Limb (tissue), 2 donors: ENCODE measurements at regions not wholly inside any gene's neighbourhood (a gene's known extent, or its start where the extent isn't known, plus 50 kb on each side); places are given as distances from the start of the nearest gene placed in this dataset.

ENCODE experiments used
- DNase-seq, 2 donors: peaks; one replicate each; pipeline ENCODE4 v3.0.0-alpha.2; 2016; ENCODE audit errors: extremely low spot score in 2 of 2

DNA sequence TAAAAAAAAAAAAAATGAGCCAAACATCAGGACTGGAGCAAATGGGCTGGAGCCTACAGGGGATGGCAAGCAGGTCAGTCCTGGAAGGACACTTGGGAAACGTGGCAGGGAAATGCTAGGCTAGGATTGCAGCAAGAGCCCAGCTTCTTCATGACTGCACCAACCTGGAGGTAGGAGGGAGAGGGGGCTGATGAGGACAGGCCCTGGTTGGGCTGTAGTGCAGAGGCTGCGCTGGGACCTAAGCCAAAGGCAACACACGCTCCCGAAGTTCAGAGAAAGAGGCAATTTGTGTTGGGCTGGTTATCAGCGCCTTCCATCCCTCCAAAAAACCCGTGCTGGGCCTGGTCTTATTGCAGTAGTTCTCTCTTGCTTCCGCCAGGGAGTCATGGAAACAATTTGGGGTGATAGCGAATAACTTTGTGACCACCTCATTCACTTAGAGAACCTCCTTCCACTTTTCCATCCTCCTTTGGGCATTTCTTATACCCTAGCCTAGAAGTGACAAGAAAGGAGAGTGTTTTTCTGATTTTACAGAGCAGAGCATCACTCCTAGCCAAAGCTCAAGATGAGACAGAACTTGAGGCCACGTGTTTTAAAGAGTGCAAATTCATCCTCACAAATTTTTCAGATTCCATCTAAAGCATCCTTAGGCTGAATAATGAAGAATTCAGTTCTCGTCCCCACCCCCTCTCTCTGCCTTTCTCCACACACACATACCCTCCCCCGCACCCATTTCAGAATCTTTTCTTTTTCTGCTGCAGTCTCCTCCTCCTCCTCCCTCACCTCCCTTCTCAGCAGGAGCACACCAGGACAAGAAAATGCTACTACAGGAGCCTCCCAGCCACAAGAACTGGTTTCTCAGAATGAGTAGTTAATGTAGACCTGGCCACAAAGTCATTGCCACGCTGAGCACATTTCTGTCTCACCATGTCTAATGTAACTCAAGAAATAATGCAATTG lies 61.3 kb upstream of the CALM2 start:
- DNase-seq: peak; percentile 34 to 58

DNA sequence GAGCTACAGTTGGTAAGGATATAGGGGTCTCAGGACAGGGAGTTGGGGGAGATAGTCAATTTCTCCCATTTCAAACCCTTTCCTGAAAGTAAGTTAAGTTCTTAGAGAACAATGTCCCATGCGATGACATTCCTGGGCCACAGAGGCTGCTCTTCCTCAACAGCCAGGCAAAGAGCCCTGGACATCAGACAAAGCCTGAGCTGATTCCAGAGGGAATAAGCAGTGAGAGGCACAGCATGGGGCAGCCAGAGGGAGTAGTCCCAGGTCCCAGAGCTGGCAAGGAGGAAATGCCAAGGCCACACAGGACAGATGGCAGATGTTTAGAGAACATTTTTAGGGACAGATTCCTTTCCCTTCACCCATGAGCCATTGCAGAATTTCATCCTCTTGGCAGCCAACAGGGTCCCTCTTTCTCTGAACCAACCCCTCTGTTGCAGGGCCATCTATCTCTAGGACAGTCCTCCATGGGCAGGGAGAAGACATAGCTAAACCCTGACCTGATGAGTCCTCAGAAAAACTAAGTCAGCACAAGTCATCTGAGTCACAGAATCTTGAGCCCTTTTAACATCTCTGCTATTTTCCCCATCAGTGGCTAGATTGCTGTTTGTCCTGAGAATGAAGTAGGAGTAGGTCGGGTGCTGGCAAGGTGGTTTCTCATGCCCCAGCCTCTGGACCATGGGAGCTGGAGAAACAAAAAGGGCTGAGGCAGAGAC lies 60.3 kb upstream of the CALM2 start:
- DNase-seq: no peak

DNA sequence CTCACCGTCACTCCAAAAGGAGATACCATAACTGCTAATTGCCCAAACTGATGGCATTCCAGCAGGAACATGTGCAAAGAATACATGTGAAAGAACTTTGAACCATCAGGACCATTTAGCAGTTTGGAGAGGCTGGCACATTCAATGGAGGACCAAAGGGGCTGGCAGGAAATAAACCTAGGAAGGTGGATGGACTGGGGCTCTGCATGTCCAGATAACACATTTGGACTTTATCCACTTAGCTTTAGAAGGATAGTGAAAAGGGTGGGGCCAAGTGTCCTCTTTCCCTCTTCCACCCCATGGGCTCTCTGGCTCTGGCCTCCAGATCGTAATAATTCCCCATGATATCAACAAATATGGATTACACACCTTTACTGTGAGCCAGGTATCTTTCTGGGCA lies 58.8 kb upstream of the CALM2 start:
- no peak for DNase-seq

DNA sequence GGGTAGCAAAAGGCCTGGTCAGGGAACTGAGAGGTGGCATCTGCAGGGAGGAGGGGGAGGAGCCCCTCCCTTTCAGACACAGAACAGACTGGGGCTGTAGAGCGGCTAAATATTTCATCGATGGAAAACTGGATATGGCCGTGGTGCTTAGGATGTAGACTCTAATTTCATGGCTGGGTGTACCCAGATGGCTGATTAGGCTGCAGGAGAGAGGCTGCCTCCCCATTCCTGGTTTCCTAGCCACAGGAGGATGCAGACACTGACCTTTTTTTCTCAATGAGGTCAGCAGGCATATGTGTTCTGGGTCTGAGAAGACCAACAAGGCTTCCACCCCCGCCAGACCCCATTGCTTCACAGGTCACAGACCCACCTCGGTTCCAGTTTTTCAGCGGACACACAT lies 58.1 kb upstream of the CALM2 start:
- DNase-seq: no peak

DNA sequence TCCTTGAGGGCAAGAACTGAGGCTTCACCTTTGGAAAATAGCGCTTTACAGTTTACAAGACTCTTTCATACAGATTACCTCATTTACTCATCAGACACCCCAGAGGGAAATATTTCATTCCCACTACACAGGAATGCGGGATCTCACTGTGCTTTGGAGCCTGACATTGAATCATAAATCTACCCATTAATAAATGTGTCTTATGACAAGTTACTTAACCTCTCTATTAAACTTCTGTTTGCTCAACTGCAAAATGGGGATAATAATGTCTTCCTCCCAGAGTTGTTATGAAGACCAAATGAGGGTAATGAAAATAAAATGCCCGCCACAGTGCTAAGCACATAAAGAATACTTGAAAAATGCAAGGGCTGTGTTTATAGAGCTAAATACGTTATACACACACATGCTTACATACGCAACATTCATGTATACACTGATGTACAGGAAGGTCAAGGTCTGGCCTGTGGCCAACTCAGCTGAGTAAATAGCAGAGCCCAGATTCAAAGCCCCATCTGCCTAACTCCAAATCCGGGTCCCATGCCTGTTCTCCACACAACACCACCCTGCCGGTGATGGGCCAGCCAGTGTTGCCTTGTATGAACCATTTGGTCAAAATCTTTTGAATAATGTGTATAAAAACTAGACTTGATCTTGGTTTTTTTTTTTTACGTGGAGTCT lies 56.6 kb upstream of the CALM2 start:
- no peak for DNase-seq

DNA sequence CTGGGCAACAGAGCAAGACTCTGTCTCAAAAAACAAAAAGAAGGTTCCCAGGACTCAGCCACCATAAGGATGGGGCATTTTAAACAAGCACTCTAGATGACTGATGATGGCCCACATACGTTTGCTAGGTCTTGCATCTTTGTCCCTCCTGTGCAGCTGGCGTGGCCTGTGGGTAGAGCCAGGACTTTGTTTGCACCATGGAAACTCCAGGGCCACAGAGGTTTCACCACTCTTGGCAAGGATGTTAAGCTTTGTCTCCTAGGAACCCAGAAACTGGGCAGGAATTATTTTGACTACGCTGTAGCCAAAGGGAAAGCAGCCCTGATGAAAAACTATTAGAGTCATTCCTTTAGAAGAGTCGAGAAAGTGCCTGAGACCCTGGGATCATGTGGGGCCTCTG lies 54.1 kb upstream of the CALM2 start:
- no peak for DNase-seq

DNA sequence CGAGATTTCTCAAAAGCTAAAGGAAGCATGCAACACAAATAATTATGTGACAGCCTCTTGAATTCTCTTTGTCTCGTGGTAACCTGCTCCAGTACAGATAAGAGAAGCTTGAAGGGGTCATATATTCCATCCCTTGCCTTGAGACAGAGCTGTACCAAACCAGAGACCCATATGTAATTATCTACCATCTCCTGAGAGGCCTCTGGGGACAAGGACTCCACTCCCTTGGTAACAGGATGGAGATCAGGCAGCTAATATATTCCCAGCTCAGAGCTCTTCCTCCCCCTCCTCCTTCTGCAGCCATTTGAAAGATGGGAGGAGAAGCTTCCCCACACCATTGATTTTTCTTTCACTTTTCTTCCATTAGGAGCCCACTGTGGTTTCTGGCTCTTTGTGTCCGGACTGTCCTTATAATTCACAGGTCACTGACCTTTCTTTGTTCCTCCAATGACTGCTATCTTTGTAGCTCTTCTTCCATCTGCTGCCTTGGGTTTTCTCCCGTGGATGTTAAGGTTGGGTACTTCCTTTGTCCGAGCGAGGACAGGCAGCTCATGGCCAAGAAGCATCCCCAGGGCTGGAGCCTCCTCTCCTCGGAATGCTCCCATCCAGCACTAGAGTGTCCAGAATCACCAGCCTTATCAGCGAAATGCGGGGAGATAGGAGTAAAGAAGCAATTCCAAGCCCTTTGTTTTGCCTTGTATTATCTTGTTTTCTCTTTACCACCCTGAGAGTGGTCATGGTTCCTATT lies 51.4 kb upstream of the CALM2 start:
- no peak for DNase-seq

DNA sequence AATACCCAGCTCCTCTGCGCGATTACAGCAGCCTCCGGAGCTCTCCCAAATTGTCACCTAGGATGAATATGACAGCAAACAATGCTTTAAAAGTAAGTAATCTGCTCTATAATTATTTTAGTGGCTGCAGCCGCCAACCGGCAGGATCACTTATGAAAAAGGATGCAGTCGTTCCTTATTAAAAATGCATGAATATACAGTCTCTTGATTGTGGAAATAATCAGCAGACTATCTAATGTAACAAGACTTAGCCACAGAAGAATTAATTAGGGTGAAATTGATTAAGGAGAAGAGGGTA lies 50.6 kb upstream of the CALM2 start:
- no peak for DNase-seq

DNA sequence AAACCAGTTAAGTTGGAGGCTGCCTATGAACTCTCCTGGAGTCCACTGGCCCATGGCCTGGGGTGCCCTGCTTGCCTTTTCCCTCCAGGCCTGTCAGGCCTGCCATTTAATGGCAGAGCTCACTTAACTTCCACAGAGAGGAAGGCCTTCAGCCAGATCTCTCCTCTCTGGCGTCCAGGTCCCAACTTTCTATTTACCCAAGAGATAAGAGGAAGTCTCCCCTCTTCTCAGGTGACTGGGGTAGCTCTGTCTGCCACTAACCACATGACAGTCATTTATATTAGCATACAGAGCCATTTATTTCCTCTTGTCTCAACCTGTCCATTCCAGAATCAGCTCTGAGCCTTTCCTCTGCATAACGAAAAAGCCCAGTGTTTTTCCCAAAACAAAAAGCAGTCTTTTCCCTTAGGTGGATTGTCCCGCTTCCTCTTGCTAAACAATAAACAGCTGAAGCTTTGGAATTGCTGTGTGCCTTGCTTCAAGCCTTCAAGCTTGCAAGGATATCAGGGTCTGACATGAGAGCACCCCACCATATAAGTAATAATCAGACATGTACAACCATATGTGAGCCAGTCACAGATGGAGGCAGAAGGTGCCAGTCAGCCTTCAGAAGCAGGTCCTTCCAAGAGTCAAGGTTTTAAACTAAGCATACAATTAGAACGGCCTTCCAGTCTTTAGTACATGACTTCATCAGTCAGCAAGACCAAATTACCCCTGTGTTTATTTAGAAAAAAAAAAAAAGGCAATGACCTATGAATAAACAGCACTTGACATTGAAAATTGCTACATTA lies 50.0 kb upstream of the CALM2 start:
- DNase-seq: no peak
